OCI-LY3 (cell line): ENCODE measurements at regions not wholly inside any gene's neighbourhood (a gene's known extent, or its start where the extent isn't known, plus 50 kb on each side); places are given as distances from the start of the nearest gene placed in this dataset.

Experiments
- EZH2phosphoT487 ChIP-seq: fragments of 200-600 bp; shearing (Covaris generic); IDR thresholded peaks from 2 replicates; pipeline ENCODE4 v1.6.1; 2018; ENCODE audit warnings: antibody characterized with exemption, mixed run types, low read depth
- TF ChIP-seq, protein P1 (sequence below): fragments of 200-600, 300-600 bp; sonication (generic); IDR thresholded peaks from 2 replicates; pipeline ENCODE4 v1.5.1; 2014; ENCODE audit warnings: antibody characterized with exemption, low read length, low read depth

DNA sequence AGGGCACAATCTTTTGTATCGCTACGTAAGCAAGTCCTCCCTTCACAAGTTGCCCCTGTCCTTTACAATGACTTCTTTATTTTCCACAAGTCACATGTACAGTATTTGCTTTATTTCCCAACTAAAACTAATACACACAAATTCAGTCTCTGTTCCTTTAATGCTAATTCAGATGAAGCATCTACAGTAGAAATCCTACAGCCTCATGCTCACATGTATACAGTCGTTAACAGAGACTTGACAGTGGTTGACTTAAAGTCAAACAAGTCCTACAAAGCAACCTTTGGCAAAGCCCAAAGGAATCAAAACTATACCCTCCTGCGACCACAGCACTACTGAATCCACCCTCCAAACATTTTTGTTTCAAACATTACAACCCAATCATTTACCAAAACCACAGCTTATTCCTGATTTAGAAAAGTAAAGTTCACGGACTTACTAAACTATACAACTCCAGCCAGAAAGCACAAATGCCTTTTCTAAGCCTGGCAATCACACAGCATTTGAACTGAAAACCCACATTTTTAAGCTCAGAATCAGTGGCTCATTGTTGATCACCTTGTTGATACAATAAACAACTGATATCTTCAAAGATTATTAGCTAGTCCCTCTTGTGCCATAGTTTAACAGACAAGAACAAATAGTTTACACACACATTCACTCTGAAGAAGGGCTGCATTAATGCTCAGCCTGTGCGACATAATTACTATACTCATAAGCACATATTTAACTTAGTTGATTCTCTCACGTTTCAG, 70.9 kb upstream of the NHSL1 start:
- TF ChIP-seq, protein P1, sequence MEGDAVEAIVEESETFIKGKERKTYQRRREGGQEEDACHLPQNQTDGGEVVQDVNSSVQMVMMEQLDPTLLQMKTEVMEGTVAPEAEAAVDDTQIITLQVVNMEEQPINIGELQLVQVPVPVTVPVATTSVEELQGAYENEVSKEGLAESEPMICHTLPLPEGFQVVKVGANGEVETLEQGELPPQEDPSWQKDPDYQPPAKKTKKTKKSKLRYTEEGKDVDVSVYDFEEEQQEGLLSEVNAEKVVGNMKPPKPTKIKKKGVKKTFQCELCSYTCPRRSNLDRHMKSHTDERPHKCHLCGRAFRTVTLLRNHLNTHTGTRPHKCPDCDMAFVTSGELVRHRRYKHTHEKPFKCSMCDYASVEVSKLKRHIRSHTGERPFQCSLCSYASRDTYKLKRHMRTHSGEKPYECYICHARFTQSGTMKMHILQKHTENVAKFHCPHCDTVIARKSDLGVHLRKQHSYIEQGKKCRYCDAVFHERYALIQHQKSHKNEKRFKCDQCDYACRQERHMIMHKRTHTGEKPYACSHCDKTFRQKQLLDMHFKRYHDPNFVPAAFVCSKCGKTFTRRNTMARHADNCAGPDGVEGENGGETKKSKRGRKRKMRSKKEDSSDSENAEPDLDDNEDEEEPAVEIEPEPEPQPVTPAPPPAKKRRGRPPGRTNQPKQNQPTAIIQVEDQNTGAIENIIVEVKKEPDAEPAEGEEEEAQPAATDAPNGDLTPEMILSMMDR: no peak
- TF ChIP-seq EZH2phosphoT487: no peak
